Fibroblast of lung (primary cell): ENCODE measurements at regions not wholly inside any gene's neighbourhood (a gene's known extent, or its start where the extent isn't known, plus 50 kb on each side); places are given as distances from the start of the nearest gene placed in this dataset.
"Not testable (repeated sequence)": the region's sequence is repeated elsewhere in the genome, so short reads cannot be mapped to it uniquely, and the experiment has no call there.

ENCODE experiments used
- CTCF ChIP-seq, 2 donors: IDR thresholded peaks in 1 of 2; conservative IDR thresholded peaks in 1 of 2; 1 replicate in 1 of 2; 2 replicates in 1 of 2; pipeline ENCODE4 v1.5.1; 2011 to 2012; ENCODE audit warnings: low read length in 2 of 2, control low read depth in 1 of 2, inconsistent platforms in 1 of 2, low read depth in 1 of 2, mild to moderate bottlenecking in 1 of 2
- EZH2 ChIP-seq: IDR thresholded peaks from 2 replicates; pipeline ENCODE4 v1.5.1; 2012; ENCODE audit warnings: low read length, control low read depth, mild to moderate bottlenecking; ENCODE audit errors: missing control alignments

- TF ChIP-seq CTCF (conservative IDR thresholded peaks at IDR 0.05 in 1 of 2, IDR thresholded peaks at IDR 0.05 in 1 of 2; ENCODE audit: low read depth in 1 of 2, low read length in 2 of 2); EZH2: not testable (repeated sequence)
Measured at GRCh38 chr3:147287370-147287769, 119.0 kb downstream of the ZIC4 start.
